GM21786 (cell line): ENCODE measurements at regions not wholly inside any gene's neighbourhood (a gene's known extent, or its start where the extent isn't known, plus 50 kb on each side); places are given as distances from the start of the nearest gene placed in this dataset.
"Not testable (repeated sequence)": the region's sequence is repeated elsewhere in the genome, so short reads cannot be mapped to it uniquely, and the experiment has no call there.

Experiments used
- ATAC-seq: cut with Tn5 transposase; IDR thresholded peaks from one replicate; pipeline ENCODE4 v1.9.1; 2021; ENCODE audit not compliant: unreplicated experiment

- ATAC-seq: no peak
These were observed 52.0 kb downstream of the ZC3H11B start for GRCh38 chr1:219560856-219561255.

- no peak for ATAC-seq
These were observed 53.0 kb downstream of the ZC3H11B start for GRCh38 chr1:219559899-219560298.

GRCh38 chr1:219555806-219556205 is 57.1 kb downstream of the ZC3H11B start:
- ATAC-seq: no peak

- no peak for ATAC-seq
These were observed 57.7 kb downstream of the ZC3H11B start for GRCh38 chr1:219555031-219555692.

GRCh38 chr1:219553934-219554502 is 58.9 kb downstream of the ZC3H11B start:
- ATAC-seq: no peak

- no peak for ATAC-seq
These were observed 62.7 kb downstream of the ZC3H11B start for GRCh38 chr1:219550201-219550600.

GRCh38 chr1:219549215-219549614 is 63.7 kb downstream of the ZC3H11B start:
- no peak for ATAC-seq

GRCh38 chr1:219548386-219548785 is 64.5 kb downstream of the ZC3H11B start:
- ATAC-seq: no peak

- ATAC-seq: not testable (repeated sequence)
These were observed 67.1 kb downstream of the ZC3H11B start for GRCh38 chr1:219545756-219546155.

GRCh38 chr1:219544163-219544846 is 68.6 kb downstream of the ZC3H11B start:
- ATAC-seq: no peak

GRCh38 chr1:219542828-219543518 is 69.9 kb downstream of the ZC3H11B start:
- ATAC-seq: no peak

- ATAC-seq: no peak
These were observed 71.0 kb downstream of the ZC3H11B start for GRCh38 chr1:219541946-219542345.

GRCh38 chr1:219539645-219540254 is 73.2 kb downstream of the ZC3H11B start:
- no peak for ATAC-seq

GRCh38 chr1:219538886-219539285 is 74.0 kb downstream of the ZC3H11B start:
- no peak for ATAC-seq

GRCh38 chr1:219537223-219537631 is 75.7 kb downstream of the ZC3H11B start:
- ATAC-seq: no peak

GRCh38 chr1:219536038-219536437 is 76.9 kb downstream of the ZC3H11B start:
- no peak for ATAC-seq

- no peak for ATAC-seq
These were observed 77.9 kb downstream of the ZC3H11B start for GRCh38 chr1:219534991-219535390.

GRCh38 chr1:219533280-219533679 is 79.6 kb downstream of the ZC3H11B start:
- no peak for ATAC-seq

- ATAC-seq: no peak
These were observed 83.8 kb downstream of the ZC3H11B start for GRCh38 chr1:219529116-219529515.

GRCh38 chr1:219528633-219529032 is 84.3 kb downstream of the ZC3H11B start:
- no peak for ATAC-seq

- no peak for ATAC-seq
These were observed 84.9 kb downstream of the ZC3H11B start for GRCh38 chr1:219527994-219528393.
